Astrocyte of the hippocampus (primary cell): ENCODE measurements at regions not wholly inside any gene's neighbourhood (a gene's known extent, or its start where the extent isn't known, plus 50 kb on each side); places are given as distances from the start of the nearest gene placed in this dataset.
"Not testable (repeated sequence)": the region's sequence is repeated elsewhere in the genome, so short reads cannot be mapped to it uniquely, and the experiment has no call there.

Experiments
- DNase-seq: peaks from one replicate; pipeline ENCODE4 v3.0.0; 2011; ENCODE audit warnings: low read depth, low spot score

- DNase-seq: not testable (repeated sequence)
These were observed 68.7 kb downstream of the PRKAB2 start for GRCh38 chr1:147103416-147104155.

DNA sequence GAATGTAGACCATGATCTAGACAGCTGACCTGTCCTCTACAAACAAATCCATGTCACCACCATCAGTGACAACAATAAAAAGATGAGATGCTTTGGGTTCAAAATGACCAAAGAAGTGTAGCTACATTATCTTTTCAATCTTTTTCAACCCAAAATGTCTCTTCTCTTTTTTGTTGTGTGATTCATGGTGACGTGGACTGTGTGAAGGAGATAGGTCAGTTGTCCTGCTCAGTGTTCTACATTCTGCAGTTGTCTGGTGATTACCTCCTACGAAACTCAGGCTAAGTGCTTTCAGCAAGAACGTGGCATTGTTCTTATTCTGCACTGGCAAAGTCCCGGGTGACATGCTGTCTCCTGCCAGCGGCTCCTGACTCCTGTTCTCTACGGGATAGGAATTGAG, 73.1 kb downstream of the PRKAB2 start:
- DNase-seq: no peak

DNA sequence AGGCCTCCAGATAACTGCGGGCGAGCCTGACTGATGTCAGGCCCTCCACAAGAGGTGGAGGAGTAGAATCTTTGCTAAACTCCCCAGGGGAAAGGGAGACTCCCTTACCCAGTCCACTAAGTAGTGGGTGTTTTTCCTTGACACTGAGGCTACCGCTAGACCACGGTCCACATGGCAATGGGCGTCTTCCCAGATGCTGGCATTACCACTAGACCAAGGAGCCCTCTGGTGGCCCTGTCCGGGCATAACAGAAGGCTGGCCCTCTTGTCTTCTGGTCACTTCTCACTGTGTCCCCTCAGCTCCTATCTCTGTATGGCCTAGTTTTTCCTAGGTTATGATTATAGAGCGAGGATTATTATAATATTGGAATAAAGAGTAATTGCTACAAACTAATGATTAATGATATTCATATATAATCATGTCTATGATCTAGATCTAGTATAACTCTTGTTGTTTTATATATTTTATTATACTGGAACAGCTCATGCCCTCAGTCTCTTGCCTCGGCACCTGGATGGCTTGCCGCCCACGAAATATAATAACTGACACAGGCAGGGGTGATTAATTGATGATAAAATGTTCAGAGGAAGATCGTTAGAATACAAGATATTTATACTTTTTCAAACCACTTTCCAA, 73.8 kb downstream of the PRKAB2 start:
- not testable (repeated sequence) for DNase-seq

GRCh38 chr1:147095691-147096090, 76.6 kb downstream of the PRKAB2 start:
- no peak for DNase-seq

DNA sequence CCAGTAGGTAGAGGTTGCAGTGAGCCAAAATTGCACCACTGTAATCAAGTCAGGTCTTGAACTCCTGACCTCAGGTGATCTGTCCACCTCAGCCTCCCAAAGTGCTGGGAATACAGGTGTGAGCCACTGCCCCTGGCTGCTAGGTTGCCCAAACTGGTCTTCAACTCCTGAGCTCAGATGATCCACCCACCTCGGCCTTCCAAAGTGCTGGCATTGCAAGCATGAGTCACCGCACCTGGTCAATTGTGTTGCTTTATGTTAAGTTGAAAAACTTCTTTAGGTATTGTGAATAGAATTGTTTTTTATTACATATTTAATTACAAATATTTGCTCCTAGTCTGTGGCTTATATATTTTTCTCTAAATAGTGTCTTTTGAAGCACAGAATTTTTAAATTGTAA, 80.5 kb downstream of the PRKAB2 start:
- DNase-seq: no peak

- DNase-seq: no peak
These were observed 82.8 kb downstream of the PRKAB2 start for GRCh38 chr1:147089457-147089856.

DNA sequence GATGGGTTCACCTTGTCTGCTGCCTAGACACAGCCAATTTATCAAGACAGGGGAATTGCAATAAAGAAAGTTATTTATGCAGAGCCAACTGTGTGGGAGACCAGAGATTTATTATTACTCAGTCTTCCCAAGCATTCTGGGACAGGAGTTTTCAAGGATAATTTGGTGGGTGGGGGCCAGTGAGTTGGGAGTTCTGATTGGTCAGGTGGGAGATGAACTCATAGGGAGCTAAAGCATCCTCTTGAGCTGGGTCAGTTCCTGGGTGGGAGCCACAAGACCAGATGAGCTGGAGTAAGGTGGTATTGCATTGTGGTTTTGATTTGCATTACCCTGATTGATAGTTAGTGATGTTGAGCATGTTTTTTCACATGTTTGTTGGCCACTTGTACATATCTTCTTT, 86.1 kb downstream of the PRKAB2 start:
- no peak for DNase-seq

GRCh38 chr1:147084273-147085096, 87.8 kb downstream of the PRKAB2 start:
- DNase-seq: peak; percentile 86

DNA sequence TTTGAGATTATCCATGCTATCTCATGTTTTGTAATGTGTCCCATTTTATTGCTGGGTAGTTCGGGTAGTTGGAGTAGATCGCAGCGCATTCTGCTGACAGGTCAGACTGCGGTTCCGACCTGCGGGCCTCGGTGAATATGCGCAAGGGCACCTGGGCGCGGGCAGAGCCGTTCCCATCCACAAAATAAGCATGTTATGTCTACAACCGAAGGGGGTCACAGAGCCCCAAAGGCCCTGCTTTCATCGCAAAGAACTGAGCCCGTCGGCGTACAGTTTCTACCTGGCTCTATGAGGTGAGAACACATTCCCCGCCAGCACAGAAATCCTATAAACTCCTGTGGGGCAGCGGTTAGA, 88.4 kb downstream of the PRKAB2 start:
- peak; percentile 5 for DNase-seq

DNA sequence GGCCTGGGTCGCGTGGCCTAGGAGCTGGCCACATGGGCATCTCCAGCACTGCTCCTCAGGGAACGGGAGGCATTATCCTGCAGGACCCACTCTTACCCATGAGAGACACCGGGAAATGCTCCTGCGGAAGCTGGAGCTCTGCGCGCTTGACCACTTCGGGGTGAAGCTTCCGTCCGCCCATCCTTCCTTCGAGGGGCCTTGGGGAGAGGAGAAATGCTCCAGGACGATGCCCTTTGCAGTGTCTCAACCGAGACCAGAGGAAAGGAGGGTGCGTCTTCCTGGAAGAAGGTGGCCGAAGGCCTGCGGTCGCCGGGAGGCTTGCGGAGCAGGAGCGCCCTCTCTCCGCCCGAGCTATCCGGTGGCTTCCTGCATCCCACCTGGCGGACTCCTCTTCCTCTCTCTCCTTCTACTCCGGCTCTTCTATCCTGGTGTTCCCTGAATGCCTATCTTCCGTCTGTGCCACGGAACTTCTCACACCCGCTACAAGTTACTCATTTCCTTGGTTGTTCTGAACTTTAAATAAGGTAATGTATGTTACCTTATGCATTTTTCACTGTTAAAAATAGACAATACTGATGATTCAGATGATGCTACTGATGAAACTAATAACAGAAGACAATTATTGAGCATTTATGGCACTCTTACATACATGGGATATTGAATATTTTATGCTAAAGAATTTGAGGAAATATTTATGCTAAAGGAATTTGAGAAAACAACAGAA, 91.4 kb downstream of the PRKAB2 start:
- DNase-seq: peak; percentile 5

DNA sequence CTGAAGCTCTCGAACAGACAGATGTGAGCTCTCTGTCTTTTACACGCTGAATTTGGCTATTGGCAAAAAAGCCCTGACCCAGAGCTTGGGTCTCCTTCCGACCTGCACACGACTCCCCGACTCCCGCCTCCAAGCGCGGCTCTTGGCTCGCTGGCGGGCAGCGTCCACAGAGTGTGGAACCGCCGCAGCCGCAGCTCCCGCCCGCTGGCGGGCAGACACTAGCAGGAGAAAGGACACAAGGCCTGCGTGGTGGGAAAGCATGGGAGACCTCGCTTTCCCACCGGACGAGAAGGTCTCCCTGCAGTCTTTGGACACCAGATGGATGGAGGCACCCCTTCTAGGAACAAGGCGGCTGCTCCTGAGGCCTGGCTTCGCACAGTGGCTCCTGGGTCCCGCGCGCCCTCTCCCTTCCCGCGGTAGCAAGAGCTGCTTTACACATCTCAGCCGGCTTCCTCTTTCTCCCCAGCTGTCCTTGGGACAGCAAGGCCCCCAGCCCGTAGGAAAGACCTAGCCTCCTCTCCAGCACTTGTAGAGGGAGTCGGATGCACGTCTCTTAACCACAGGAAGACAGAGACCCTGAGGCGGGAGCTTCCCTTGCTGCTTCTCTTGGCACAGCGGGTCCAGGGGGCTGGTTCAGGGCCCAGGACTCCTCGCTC, 92.1 kb downstream of the PRKAB2 start:
- DNase-seq: peak; percentile 22

DNA sequence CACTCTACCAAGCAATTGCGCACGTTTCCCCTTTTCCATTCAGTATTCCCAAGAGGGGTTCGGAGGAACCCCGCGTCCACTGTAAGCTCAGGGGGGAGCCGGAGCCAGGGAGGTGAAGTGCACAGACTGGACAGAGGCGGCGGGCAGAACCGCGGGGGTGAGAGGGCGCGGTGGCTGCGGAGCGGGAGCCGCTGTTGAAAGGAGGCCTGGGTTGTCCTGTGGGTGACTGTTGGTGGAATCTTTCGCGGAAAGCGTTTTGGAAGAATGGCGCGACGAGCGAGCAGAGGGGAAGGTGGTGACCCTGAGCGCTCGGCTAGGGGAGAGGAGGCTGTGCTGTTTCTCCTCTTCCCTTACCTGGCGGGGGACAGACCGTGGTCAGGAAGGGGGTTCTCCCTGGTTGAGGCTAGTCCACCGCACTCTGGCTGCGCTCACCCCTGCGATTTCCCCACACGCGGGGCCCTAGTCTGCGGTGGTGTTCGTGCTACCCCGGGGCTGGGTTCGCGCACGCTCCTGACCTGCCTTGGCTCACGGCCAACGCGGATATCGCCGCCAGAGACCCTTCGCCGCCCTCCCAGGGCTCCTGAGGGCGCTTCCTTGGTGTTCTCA, 92.8 kb downstream of the PRKAB2 start:
- DNase-seq: peak; percentile 4

- DNase-seq: peak; percentile 20
These were observed 93.5 kb downstream of the PRKAB2 start for GRCh38 chr1:147078606-147079399.

- DNase-seq: peak; percentile 12
These were observed 94.2 kb downstream of the PRKAB2 start for GRCh38 chr1:147077936-147078605.

DNA sequence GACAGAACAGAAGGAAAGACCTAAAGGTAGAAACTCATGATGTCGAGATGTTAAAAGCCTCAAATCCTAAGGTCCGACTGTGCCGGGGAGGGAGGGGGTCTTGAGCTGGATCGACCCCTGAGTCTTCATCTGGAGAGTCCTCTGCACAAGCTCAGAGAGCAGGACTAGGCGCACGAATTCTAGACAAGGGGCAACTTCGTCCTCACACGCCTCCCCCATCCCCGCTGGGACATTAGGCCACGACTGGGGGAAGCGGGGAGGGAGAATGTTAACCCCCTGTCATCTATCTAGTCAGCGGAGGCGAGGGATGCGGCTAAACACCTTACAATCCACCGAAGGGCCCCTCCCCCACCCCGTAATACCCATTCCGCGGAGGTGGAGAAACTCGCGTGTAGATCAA, 94.7 kb downstream of the PRKAB2 start:
- no peak for DNase-seq

DNA sequence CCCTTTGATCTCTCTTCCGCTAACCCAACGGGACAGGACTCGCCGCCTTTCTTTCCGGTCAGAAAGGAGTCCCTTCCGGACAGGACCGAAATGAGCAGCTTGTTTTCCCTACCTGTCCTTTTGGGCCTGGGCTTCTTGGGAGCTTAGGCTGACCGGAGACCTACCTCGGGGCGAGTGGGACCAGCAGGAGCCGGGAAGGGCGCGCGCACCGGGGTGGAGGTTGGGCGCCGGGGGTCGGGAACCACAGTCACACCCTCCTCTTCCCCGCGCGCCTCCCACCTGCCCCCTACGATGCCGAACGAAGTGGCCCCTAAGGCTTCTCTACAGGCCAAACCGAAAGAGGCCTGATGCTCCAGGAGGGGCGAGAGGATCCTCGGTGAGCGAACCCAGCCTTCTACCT, 95.2 kb downstream of the PRKAB2 start:
- no peak for DNase-seq

DNA sequence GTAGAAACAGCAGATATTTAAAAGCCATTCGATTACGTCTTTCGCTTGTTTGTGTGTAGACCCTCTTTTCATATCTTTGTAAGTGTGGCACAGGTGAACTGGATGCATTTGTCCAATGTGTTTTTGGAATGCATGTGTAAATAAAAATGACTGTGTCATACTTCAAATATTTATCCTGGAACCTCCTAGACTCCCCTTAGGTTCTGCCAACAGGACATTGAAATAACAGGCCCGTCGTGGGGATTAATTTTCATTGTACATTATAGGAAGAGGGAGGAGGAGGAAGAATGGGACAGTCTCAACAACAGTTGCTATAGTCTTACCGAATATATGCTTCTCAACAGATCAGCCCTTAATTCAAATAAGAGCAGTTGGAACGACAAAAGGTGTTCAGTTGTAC, 95.8 kb downstream of the PRKAB2 start:
- DNase-seq: no peak

- DNase-seq: peak; percentile 46
These were observed 99.5 kb downstream of the PRKAB2 start for GRCh38 chr1:147072482-147073432.
